ENCODE measurements at regions not wholly inside any gene's neighbourhood (a gene's known extent, or its start where the extent isn't known, plus 50 kb on each side); places are given as distances from the start of the nearest gene placed in this dataset.

DNA sequence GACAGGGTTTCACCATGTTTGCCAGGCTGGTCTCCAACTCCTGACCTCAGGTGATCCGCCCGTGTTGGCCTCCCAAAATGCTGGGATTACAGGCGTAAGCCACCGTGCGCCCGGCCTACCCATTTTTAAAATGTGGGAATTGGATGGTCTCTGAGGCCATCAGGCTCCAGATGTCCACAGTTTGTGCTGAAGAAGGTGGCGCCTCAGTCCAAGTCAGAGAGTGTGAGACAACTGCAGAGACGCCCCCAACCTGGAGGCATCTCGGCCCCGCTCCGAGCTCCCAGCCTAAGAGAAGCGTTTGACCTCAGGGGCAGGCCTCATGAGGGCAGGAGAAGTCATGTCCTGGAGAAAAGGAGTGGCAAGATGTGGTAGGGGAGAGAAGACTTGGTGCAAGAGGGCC lies 146.5 kb downstream of the MRM1 start (continued):
- TF ChIP-seq, protein P1, sequence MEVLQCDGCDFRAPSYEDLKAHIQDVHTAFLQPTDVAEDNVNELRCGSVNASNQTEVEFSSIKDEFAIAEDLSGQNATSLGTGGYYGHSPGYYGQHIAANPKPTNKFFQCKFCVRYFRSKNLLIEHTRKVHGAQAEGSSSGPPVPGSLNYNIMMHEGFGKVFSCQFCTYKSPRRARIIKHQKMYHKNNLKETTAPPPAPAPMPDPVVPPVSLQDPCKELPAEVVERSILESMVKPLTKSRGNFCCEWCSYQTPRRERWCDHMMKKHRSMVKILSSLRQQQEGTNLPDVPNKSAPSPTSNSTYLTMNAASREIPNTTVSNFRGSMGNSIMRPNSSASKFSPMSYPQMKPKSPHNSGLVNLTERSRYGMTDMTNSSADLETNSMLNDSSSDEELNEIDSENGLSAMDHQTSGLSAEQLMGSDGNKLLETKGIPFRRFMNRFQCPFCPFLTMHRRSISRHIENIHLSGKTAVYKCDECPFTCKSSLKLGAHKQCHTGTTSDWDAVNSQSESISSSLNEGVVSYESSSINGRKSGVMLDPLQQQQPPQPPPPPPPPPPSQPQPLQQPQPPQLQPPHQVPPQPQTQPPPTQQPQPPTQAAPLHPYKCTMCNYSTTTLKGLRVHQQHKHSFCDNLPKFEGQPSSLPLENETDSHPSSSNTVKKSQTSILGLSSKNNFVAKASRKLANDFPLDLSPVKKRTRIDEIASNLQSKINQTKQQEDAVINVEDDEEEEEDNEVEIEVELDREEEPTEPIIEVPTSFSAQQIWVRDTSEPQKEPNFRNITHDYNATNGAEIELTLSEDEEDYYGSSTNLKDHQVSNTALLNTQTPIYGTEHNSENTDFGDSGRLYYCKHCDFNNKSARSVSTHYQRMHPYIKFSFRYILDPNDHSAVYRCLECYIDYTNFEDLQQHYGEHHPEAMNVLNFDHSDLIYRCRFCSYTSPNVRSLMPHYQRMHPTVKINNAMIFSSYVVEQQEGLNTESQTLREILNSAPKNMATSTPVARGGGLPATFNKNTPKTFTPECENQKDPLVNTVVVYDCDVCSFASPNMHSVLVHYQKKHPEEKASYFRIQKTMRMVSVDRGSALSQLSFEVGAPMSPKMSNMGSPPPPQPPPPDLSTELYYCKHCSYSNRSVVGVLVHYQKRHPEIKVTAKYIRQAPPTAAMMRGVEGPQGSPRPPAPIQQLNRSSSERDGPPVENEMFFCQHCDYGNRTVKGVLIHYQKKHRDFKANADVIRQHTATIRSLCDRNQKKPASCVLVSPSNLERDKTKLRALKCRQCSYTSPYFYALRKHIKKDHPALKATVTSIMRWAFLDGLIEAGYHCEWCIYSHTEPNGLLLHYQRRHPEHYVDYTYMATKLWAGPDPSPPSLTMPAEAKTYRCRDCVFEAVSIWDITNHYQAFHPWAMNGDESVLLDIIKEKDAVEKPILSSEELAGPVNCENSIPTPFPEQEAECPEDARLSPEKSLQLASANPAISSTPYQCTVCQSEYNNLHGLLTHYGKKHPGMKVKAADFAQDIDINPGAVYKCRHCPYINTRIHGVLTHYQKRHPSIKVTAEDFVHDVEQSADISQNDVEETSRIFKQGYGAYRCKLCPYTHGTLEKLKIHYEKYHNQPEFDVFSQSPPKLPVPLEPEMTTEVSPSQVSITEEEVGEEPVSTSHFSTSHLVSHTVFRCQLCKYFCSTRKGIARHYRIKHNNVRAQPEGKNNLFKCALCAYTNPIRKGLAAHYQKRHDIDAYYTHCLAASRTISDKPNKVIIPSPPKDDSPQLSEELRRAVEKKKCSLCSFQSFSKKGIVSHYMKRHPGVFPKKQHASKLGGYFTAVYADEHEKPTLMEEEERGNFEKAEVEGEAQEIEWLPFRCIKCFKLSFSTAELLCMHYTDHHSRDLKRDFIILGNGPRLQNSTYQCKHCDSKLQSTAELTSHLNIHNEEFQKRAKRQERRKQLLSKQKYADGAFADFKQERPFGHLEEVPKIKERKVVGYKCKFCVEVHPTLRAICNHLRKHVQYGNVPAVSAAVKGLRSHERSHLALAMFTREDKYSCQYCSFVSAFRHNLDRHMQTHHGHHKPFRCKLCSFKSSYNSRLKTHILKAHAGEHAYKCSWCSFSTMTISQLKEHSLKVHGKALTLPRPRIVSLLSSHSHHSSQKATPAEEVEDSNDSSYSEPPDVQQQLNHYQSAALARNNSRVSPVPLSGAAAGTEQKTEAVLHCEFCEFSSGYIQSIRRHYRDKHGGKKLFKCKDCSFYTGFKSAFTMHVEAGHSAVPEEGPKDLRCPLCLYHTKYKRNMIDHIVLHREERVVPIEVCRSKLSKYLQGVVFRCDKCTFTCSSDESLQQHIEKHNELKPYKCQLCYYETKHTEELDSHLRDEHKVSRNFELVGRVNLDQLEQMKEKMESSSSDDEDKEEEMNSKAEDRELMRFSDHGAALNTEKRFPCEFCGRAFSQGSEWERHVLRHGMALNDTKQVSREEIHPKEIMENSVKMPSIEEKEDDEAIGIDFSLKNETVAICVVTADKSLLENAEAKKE (CRISPR knock-in tag; IDR thresholded peaks at IDR 0.05), result no peak
- TF ChIP-seq EZH2phosphoT487 (IDR thresholded peaks at IDR 0.05; ENCODE audit: unreplicated experiment), result no peak

DNA sequence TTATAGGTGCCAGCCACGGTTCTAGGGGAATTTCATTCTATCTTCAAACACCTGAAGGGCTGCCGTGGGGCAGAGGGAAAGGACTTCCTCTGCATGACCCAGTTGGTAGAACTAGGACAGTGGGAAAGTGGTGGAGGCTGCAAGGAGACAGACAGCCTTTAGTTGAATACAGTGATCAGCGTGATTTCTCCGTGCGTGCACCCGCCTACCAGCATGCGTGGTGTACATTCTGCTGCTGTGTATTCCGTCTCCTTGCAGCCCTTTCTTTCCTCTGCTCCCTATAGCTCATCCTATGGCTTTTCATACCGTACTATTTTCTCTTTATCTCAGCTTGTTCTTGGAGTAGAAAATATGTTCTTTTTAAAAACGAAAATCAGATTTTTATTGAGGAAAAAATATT lies 146.9 kb downstream of the MRM1 start:
- no peaks in the 10 kb centered on the region for H3K36me3 Mint-ChIP-seq (ENCODE audit: low read depth)

More for the DNA sequence above, 146.9 kb downstream of the MRM1 start:
- Mint-ChIP-seq H3K4me3 (no peak overlapping the region), H3K9me3 (no peaks in the 10 kb centered on the region), H3K27ac (no peak overlapping the region), H3K27me3 (ENCODE audit: insufficient read depth, low read depth, poor library complexity) (peaks cover 3% of the 10 kb centered on the region), H3K4me1 (peaks cover 12% of the 10 kb centered on the region)
- Histone ChIP-seq H3K4me2 (no peak overlapping the region), H4K20me1 (replicated peaks; ENCODE audit: insufficient read depth) (no peaks in the 10 kb centered on the region), H3F3A (replicated peaks; ENCODE audit: low read depth) (no peaks in the 10 kb centered on the region), H3K9me2 (ENCODE audit: insufficient read depth) (no peaks in the 10 kb centered on the region), H2AFZ (no peak overlapping the region), H3K4me1 (ENCODE audit: insufficient read depth) (peaks cover under 1% of the 10 kb centered on the region; the same call in 1 of the 2 replicates), H3K27ac (ENCODE audit: low read depth) (no peak overlapping the region), H3K27me3 (ENCODE audit: insufficient read depth) (no peaks in the 10 kb centered on the region), H3K4me3 (no peak overlapping the region), H3K79me2 (replicated peaks; ENCODE audit: insufficient read depth) (no peaks in the 10 kb centered on the region), H3K36me3 (ENCODE audit: insufficient read depth) (no peaks in the 10 kb centered on the region)
- TF ChIP-seq STAT1 (IDR thresholded peaks at IDR 0.05; ENCODE audit: unreplicated experiment) (no peak), EZH2 (IDR thresholded peaks at IDR 0.05; ENCODE audit: low read depth, unreplicated experiment) (no peak)
- TF ChIP-seq, protein P2, sequence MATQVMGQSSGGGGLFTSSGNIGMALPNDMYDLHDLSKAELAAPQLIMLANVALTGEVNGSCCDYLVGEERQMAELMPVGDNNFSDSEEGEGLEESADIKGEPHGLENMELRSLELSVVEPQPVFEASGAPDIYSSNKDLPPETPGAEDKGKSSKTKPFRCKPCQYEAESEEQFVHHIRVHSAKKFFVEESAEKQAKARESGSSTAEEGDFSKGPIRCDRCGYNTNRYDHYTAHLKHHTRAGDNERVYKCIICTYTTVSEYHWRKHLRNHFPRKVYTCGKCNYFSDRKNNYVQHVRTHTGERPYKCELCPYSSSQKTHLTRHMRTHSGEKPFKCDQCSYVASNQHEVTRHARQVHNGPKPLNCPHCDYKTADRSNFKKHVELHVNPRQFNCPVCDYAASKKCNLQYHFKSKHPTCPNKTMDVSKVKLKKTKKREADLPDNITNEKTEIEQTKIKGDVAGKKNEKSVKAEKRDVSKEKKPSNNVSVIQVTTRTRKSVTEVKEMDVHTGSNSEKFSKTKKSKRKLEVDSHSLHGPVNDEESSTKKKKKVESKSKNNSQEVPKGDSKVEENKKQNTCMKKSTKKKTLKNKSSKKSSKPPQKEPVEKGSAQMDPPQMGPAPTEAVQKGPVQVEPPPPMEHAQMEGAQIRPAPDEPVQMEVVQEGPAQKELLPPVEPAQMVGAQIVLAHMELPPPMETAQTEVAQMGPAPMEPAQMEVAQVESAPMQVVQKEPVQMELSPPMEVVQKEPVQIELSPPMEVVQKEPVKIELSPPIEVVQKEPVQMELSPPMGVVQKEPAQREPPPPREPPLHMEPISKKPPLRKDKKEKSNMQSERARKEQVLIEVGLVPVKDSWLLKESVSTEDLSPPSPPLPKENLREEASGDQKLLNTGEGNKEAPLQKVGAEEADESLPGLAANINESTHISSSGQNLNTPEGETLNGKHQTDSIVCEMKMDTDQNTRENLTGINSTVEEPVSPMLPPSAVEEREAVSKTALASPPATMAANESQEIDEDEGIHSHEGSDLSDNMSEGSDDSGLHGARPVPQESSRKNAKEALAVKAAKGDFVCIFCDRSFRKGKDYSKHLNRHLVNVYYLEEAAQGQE (IDR thresholded peaks at IDR 0.05; ENCODE audit: unreplicated experiment), result no peak
- no peak for ATAC-seq
- no peak for DNase-seq (ENCODE audit: low spot score)

All from GM23338 (cell line).